Chondrocyte (in vitro differentiated cells): ENCODE measurements at regions not wholly inside any gene's neighbourhood (a gene's known extent, or its start where the extent isn't known, plus 50 kb on each side); places are given as distances from the start of the nearest gene placed in this dataset.

Experiments used
- DNase-seq: peaks from one replicate; pipeline ENCODE4 v3.0.0; 2021; ENCODE audit warnings: mixed read lengths, low spot score
- H3K27ac Mint-ChIP-seq: one replicate; pipeline ENCODE4 v1.8.0; 2021; ENCODE audit warnings: mild to moderate bottlenecking, moderate library complexity, mixed read lengths; ENCODE audit not compliant: unreplicated experiment
- H3K27me3 Mint-ChIP-seq: 2 replicates; pipeline ENCODE4 v1.8.0; 2021; ENCODE audit warnings: low read depth, mixed read lengths
- H3K36me3 Mint-ChIP-seq: 2 replicates; pipeline ENCODE4 v1.8.0; 2021; ENCODE audit warnings: low read depth, mixed read lengths
- H3K4me1 Mint-ChIP-seq: 2 replicates; pipeline ENCODE4 v1.8.0; 2021; ENCODE audit warnings: low read depth, mild to moderate bottlenecking, mixed read lengths
- H3K4me3 Mint-ChIP-seq: one replicate; pipeline ENCODE4 v1.8.0; 2021; ENCODE audit warnings: mild to moderate bottlenecking, moderate library complexity, mixed read lengths; ENCODE audit not compliant: unreplicated experiment
- H3K9me3 Mint-ChIP-seq: 2 replicates; pipeline ENCODE4 v1.8.0; 2021; ENCODE audit warnings: low read depth, mixed read lengths
- CTCF ChIP-seq: fragments of 200-600 bp; sonication (generic); IDR thresholded peaks from 2 replicates; pipeline ENCODE4 v1.5.0; 2021; ENCODE audit warnings: antibody characterized with exemption, mild to moderate bottlenecking, moderate library complexity

- DNase-seq = no peak
- no peak for TF ChIP-seq CTCF
Observed at GRCh38 chr10:6843894-6844650, 264.0 kb upstream of the PRKCQ start.

GRCh38 chr10:6843481-6843881, 263.4 kb upstream of the PRKCQ start:
- H3K36me3 Mint-ChIP-seq = no peaks in the 10 kb centered on the region
- H3K4me1 Mint-ChIP-seq = no peaks in the 10 kb centered on the region
- no peak overlapping the region for H3K4me3 Mint-ChIP-seq
- H3K9me3 Mint-ChIP-seq = peaks cover 15% of the 10 kb centered on the region
- H3K27ac Mint-ChIP-seq = no peak overlapping the region
- no peak for DNase-seq
- peak; percentile 13 for TF ChIP-seq CTCF
- H3K27me3 Mint-ChIP-seq = no peaks in the 10 kb centered on the region

More at GRCh38 chr10:6843894-6844650, 264.0 kb upstream of the PRKCQ start:
- Mint-ChIP-seq H3K4me1 (no peaks in the 10 kb centered on the region), H3K27me3 (no peaks in the 10 kb centered on the region), H3K36me3 (no peaks in the 10 kb centered on the region), H3K9me3 (peaks cover 15% of the 10 kb centered on the region), H3K27ac (no peak overlapping the region), H3K4me3 (no peak overlapping the region)

GRCh38 chr10:6842722-6843121, 262.6 kb upstream of the PRKCQ start:
- no peaks in the 10 kb centered on the region for H3K36me3 Mint-ChIP-seq
- H3K27ac Mint-ChIP-seq = no peak overlapping the region
- H3K27me3 Mint-ChIP-seq = no peaks in the 10 kb centered on the region
- no peak for DNase-seq
- no peak overlapping the region for H3K4me3 Mint-ChIP-seq
- H3K4me1 Mint-ChIP-seq = no peaks in the 10 kb centered on the region
- no peak for TF ChIP-seq CTCF
- H3K9me3 Mint-ChIP-seq = peaks cover 15% of the 10 kb centered on the region

- Mint-ChIP-seq H3K4me1 (no peaks in the 10 kb centered on the region), H3K4me3 (no peak overlapping the region), H3K27ac (no peak overlapping the region), H3K9me3 (peaks cover 14% of the 10 kb centered on the region), H3K27me3 (no peaks in the 10 kb centered on the region), H3K36me3 (no peaks in the 10 kb centered on the region)
- no peak for DNase-seq
- no peak for TF ChIP-seq CTCF
Observed at GRCh38 chr10:6841761-6842160, 261.7 kb upstream of the PRKCQ start.

GRCh38 chr10:6840766-6841165, 260.7 kb upstream of the PRKCQ start:
- H3K9me3 Mint-ChIP-seq = peaks cover 12% of the 10 kb centered on the region
- H3K4me3 Mint-ChIP-seq = no peak overlapping the region
- H3K36me3 Mint-ChIP-seq = no peaks in the 10 kb centered on the region
- no peak overlapping the region for H3K27ac Mint-ChIP-seq
- no peak for TF ChIP-seq CTCF
- no peaks in the 10 kb centered on the region for H3K4me1 Mint-ChIP-seq
- DNase-seq = no peak
- H3K27me3 Mint-ChIP-seq = no peaks in the 10 kb centered on the region
